ENCODE measurements at regions not wholly inside any gene's neighbourhood (a gene's known extent, or its start where the extent isn't known, plus 50 kb on each side); places are given as distances from the start of the nearest gene placed in this dataset.

DNA sequence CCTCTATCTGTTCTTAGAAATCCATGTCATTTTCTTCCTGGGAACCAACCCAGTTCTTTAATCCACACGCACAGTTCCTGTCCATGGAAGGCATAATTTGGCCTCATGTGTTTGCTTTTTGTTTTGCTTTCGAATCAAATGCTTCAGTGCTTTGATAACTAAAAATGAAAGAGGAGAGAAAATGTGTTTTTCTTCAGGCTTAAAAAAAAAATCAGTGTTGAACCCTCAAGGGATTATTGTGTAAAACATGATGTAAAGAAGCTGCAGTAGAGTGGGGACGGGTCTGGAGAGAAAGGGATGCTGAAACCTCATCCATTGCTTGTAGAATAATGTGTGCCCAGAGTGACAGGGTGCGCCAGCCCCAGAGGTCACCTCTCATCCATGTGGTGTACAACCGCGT lies 197.5 kb upstream of the JARID2 start:
- H2BK5ac ChIP-seq (ENCODE audit: insufficient read length, low read length): no peak overlapping the region
- no peak overlapping the region for H3K56ac ChIP-seq (ENCODE audit: insufficient read length, low read depth, low read length)
- H2BK12ac ChIP-seq (ENCODE audit: insufficient read length, low read depth, low read length): no peak overlapping the region
- H2AK5ac ChIP-seq (ENCODE audit: insufficient read length, low read length): no peak overlapping the region
- no peak overlapping the region for H3K27ac ChIP-seq (ENCODE audit: insufficient read length, low read depth, low read length)
- no peaks in the 10 kb centered on the region for H3K79me2 ChIP-seq (ENCODE audit: insufficient read depth, low read length)
- no peaks in the 10 kb centered on the region for H4K20me1 ChIP-seq (ENCODE audit: control insufficient read depth, insufficient read depth, insufficient read length)
- H3K23me2 ChIP-seq (ENCODE audit: insufficient read length, low read depth, low read length, poor library complexity, severe bottlenecking): no peaks in the 10 kb centered on the region
- no peak overlapping the region for H2BK120ac ChIP-seq (ENCODE audit: low read depth, low read length, poor library complexity, severe bottlenecking)
- H3K4me1 Mint-ChIP-seq: peaks cover 21 to 24% of the 10 kb centered on the region in 2 experiments
- no peak for DNase-seq
- H4K5ac ChIP-seq (ENCODE audit: insufficient read length, low read depth, low read length): no peak overlapping the region
- H3K27me3 Mint-ChIP-seq (ENCODE audit: low read depth): 0 out of 2 replicates have a peak, but pooled peaks cover 2% of the 10 kb centered on the region
- no peak overlapping the region for H3K4me3 Mint-ChIP-seq
- H3K36me3 Mint-ChIP-seq (ENCODE audit: insufficient read depth in 1 of 3, low read depth in 3 of 3): no peaks in the 10 kb centered on the region; a peak in 2 of 7 replicates
- H3K4me2 ChIP-seq (ENCODE audit: insufficient read depth, insufficient read length, low read length): no peak overlapping the region
- H3K4me1 ChIP-seq (ENCODE audit: insufficient read depth, low read length): peaks cover 5% of the 10 kb centered on the region; the same call in 1 of the 2 replicates
- H3K79me1 ChIP-seq (ENCODE audit: insufficient read depth, low read depth, low read length, poor library complexity, severe bottlenecking): no peaks in the 10 kb centered on the region
- no peak overlapping the region for H2BK20ac ChIP-seq (ENCODE audit: low read depth, low read length, poor library complexity, severe bottlenecking)
- H3K9ac ChIP-seq (ENCODE audit: extremely low read depth, insufficient read length, low read length): no peak overlapping the region
- H3K23ac ChIP-seq (ENCODE audit: insufficient read length, low read depth, low read length): no peak overlapping the region
- H2BK15ac ChIP-seq (ENCODE audit: low read depth, low read length): no peak overlapping the region
- no peak overlapping the region for H4K8ac ChIP-seq (replicated peaks; ENCODE audit: insufficient read length, low read depth, low read length)
- H3K14ac ChIP-seq (ENCODE audit: insufficient read depth, low read length): no peak overlapping the region
- no peaks in the 10 kb centered on the region for H3K27me3 ChIP-seq (ENCODE audit: insufficient read depth, low read length)
- WGBS (ENCODE audit: extremely low coverage, insufficient read length, low lambda C conversion rate): no CpG with 5 or more reads among the region's 6 CpGs
- H3K27ac Mint-ChIP-seq: no peak overlapping the region
- no peaks in the 10 kb centered on the region; a peak in 1 of 5 replicates for H3K9me3 Mint-ChIP-seq
- H3K18ac ChIP-seq (ENCODE audit: insufficient read length, low read depth, low read length): no peak overlapping the region
- H3T11ph ChIP-seq (ENCODE audit: low read length): no peak overlapping the region
- no peaks in the 10 kb centered on the region for H3K9me3 ChIP-seq (ENCODE audit: control insufficient read depth, low read depth, low read length)
- H4K91ac ChIP-seq (ENCODE audit: insufficient read length, low read depth, low read length): no peak overlapping the region
- H3K4ac ChIP-seq (ENCODE audit: low read depth, low read length): no peak overlapping the region
- TF ChIP-seq, protein P1, sequence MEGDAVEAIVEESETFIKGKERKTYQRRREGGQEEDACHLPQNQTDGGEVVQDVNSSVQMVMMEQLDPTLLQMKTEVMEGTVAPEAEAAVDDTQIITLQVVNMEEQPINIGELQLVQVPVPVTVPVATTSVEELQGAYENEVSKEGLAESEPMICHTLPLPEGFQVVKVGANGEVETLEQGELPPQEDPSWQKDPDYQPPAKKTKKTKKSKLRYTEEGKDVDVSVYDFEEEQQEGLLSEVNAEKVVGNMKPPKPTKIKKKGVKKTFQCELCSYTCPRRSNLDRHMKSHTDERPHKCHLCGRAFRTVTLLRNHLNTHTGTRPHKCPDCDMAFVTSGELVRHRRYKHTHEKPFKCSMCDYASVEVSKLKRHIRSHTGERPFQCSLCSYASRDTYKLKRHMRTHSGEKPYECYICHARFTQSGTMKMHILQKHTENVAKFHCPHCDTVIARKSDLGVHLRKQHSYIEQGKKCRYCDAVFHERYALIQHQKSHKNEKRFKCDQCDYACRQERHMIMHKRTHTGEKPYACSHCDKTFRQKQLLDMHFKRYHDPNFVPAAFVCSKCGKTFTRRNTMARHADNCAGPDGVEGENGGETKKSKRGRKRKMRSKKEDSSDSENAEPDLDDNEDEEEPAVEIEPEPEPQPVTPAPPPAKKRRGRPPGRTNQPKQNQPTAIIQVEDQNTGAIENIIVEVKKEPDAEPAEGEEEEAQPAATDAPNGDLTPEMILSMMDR (conservative IDR thresholded peaks at IDR 0.05): no peak
- no peak overlapping the region for H2AFZ ChIP-seq (ENCODE audit: low read length)
